ENCODE measurements at regions not wholly inside any gene's neighbourhood (a gene's known extent, or its start where the extent isn't known, plus 50 kb on each side); places are given as distances from the start of the nearest gene placed in this dataset.

GRCh38 chr1:29708381-29708780 lies 472.1 kb downstream of the PTPRU start:
- no peak for DNase-seq (ENCODE audit: low spot score)

- DNase-seq (ENCODE audit: low spot score), result no peak
Measured at GRCh38 chr1:29707796-29708195, 471.5 kb downstream of the PTPRU start.

GRCh38 chr1:29706936-29707335 lies 470.6 kb downstream of the PTPRU start:
- DNase-seq (ENCODE audit: low spot score), result no peak

GRCh38 chr1:29704430-29704829 lies 468.1 kb downstream of the PTPRU start:
- no peak for DNase-seq (ENCODE audit: low spot score)

- no peak for DNase-seq (ENCODE audit: low spot score)
Measured at GRCh38 chr1:29703596-29704370, 467.5 kb downstream of the PTPRU start.

- no peak for DNase-seq (ENCODE audit: low spot score)
Measured at GRCh38 chr1:29700491-29700890, 464.2 kb downstream of the PTPRU start.

GRCh38 chr1:29698626-29699025 lies 462.3 kb downstream of the PTPRU start:
- DNase-seq (ENCODE audit: low spot score), result no peak

GRCh38 chr1:29698033-29698432 lies 461.7 kb downstream of the PTPRU start:
- DNase-seq (ENCODE audit: low spot score), result no peak

GRCh38 chr1:29697391-29697780 lies 461.1 kb downstream of the PTPRU start:
- no peak for DNase-seq (ENCODE audit: low spot score)

- no peak for DNase-seq (ENCODE audit: low spot score)
Measured at GRCh38 chr1:29696656-29697390, 460.5 kb downstream of the PTPRU start.

- no peak for DNase-seq (ENCODE audit: low spot score)
Measured at GRCh38 chr1:29695803-29696202, 459.5 kb downstream of the PTPRU start.

- no peak for DNase-seq (ENCODE audit: low spot score)
Measured at GRCh38 chr1:29695036-29695435, 458.7 kb downstream of the PTPRU start.

GRCh38 chr1:29691499-29691898 lies 455.2 kb downstream of the PTPRU start:
- no peak for DNase-seq (ENCODE audit: low spot score)

GRCh38 chr1:29690156-29690555 lies 453.8 kb downstream of the PTPRU start:
- no peak for DNase-seq (ENCODE audit: low spot score)

GRCh38 chr1:29689372-29690030 lies 453.2 kb downstream of the PTPRU start:
- DNase-seq (ENCODE audit: low spot score), result no peak

GRCh38 chr1:29688471-29689365 lies 452.4 kb downstream of the PTPRU start:
- no peak for DNase-seq (ENCODE audit: low spot score)

GRCh38 chr1:29687601-29688244 lies 451.4 kb downstream of the PTPRU start:
- DNase-seq (ENCODE audit: low spot score), result no peak

GRCh38 chr1:29687166-29687565 lies 450.8 kb downstream of the PTPRU start:
- DNase-seq (ENCODE audit: low spot score), result no peak

- DNase-seq (ENCODE audit: low spot score), result no peak
Measured at GRCh38 chr1:29686012-29686930, 449.9 kb downstream of the PTPRU start.

GRCh38 chr1:29685387-29685786 lies 449.1 kb downstream of the PTPRU start:
- no peak for DNase-seq (ENCODE audit: low spot score)
